Tibial nerve (tissue), 4 donors: ENCODE measurements at regions not wholly inside any gene's neighbourhood (a gene's known extent, or its start where the extent isn't known, plus 50 kb on each side); places are given as distances from the start of the nearest gene placed in this dataset.

ENCODE experiments used
- DNase-seq, 2 donors: peaks; one replicate each; pipeline ENCODE4 v3.0.0-alpha.2; 2019; ENCODE audit warnings: low spot score in 2 of 2
- H3K27ac ChIP-seq, 4 donors: fragments of 200-600 bp; sonication (generic) in 3 of 4; one replicate each; pipeline ENCODE4 v1.5.1; 2017 to 2019; ENCODE audit warnings: mild to moderate bottlenecking in 1 of 4
- H3K27me3 ChIP-seq, 2 donors: fragments of 200-600 bp; sonication (generic) in 1 of 2; one replicate each; pipeline versions ENCODE4 v1.5.1 to v1.6.0; 2017 to 2019
- H3K36me3 ChIP-seq, 3 donors: fragments of 200-600 bp; sonication (generic); one replicate each; pipeline ENCODE4 v1.5.1; 2018 to 2019
- H3K4me1 ChIP-seq, 4 donors: fragments of 200-600 bp; sonication (generic) in 3 of 4; one replicate each; pipeline ENCODE4 v1.5.1; 2017 to 2019
- H3K4me3 ChIP-seq, 4 donors: fragments of 200-600 bp; sonication (generic) in 3 of 4; one replicate each; pipeline ENCODE4 v1.5.1; 2017 to 2019; ENCODE audit warnings: mild to moderate bottlenecking in 1 of 4, moderate library complexity in 1 of 4
- H3K9me3 ChIP-seq, 4 donors: fragments of 200-600 bp; sonication (generic) in 3 of 4; one replicate each; pipeline ENCODE4 v1.5.1; 2017 to 2019
- EP300 ChIP-seq, 2 donors: sonication (generic); formaldehyde crosslinking; IDR thresholded peaks; one replicate each; pipeline ENCODE4 v1.6.1; 2017; ENCODE audit warnings: antibody characterized with exemption in 2 of 2, mild to moderate bottlenecking in 1 of 2
- POLR2A ChIP-seq, 2 donors: fragments of 450-650 bp; IDR thresholded peaks; one replicate each; pipeline ENCODE4 v1.6.1; 2017; ENCODE audit warnings: antibody characterized with exemption in 2 of 2, mild to moderate bottlenecking in 2 of 2, moderate library complexity in 2 of 2
- WGBS, 2 donors: methylation state at CpG; one replicate each; pipeline ENCODE4 v1.1.5; 2018; 5-methylcytosine and 5-hydroxymethylcytosine counted together
- TF ChIP-seq, protein P1 (sequence below), 5 experiments: fragments of 200-600 bp in 3 of 5; fragments of 450-650 bp in 2 of 5; sonication (generic) in 3 of 5; IDR thresholded peaks; one replicate each; pipeline ENCODE4 v1.5.1; 2016 to 2019; ENCODE audit warnings: antibody characterized with exemption in 5 of 5, mild to moderate bottlenecking in 3 of 5, moderate library complexity in 2 of 5

DNA sequence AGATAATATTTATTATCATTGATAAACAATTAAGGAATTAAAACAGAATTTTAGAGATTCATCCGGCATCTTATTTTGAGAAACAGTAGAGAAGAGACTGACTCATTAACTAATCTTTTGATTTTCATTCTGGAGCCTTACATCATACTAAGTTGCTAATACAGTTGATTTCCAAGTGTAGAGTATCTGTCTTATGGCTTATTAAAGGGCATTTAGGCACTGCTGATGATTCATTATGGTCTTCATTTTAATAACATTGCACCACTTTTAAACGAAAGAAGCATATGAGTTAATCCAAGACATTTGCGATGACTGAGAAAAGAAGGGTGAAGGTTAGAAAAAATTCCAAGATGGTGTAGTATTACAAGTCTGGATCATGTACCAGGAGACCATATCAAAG, 186.0 kb upstream of the CACNA2D1 start:
- WGBS, 2 donors: 88 to 90% methylated on average over 3 of the region's 3 CpGs
- H3K27me3 ChIP-seq: no peaks in the 10 kb centered on the region
- no peak overlapping the region for H3K27ac ChIP-seq
- no peak for DNase-seq
- TF ChIP-seq, protein P1, sequence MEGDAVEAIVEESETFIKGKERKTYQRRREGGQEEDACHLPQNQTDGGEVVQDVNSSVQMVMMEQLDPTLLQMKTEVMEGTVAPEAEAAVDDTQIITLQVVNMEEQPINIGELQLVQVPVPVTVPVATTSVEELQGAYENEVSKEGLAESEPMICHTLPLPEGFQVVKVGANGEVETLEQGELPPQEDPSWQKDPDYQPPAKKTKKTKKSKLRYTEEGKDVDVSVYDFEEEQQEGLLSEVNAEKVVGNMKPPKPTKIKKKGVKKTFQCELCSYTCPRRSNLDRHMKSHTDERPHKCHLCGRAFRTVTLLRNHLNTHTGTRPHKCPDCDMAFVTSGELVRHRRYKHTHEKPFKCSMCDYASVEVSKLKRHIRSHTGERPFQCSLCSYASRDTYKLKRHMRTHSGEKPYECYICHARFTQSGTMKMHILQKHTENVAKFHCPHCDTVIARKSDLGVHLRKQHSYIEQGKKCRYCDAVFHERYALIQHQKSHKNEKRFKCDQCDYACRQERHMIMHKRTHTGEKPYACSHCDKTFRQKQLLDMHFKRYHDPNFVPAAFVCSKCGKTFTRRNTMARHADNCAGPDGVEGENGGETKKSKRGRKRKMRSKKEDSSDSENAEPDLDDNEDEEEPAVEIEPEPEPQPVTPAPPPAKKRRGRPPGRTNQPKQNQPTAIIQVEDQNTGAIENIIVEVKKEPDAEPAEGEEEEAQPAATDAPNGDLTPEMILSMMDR (IDR thresholded peaks at IDR 0.05): no peak
- TF ChIP-seq EP300 (IDR thresholded peaks at IDR 0.05) (no peak), POLR2A (IDR thresholded peaks at IDR 0.05) (no peak)
- H3K9me3 ChIP-seq: no peaks in the 10 kb centered on the region
- no peak overlapping the region for H3K4me3 ChIP-seq
- no peaks in the 10 kb centered on the region for H3K36me3 ChIP-seq
- no peaks in the 10 kb centered on the region for H3K4me1 ChIP-seq

- TF ChIP-seq, protein P1 (IDR thresholded peaks at IDR 0.05): no peak
- no peak for TF ChIP-seq POLR2A (IDR thresholded peaks at IDR 0.05)
- TF ChIP-seq EP300 (IDR thresholded peaks at IDR 0.05): no peak
- Histone ChIP-seq H3K36me3 (no peaks in the 10 kb centered on the region), H3K4me3 (no peak overlapping the region), H3K4me1 (no peaks in the 10 kb centered on the region), H3K27me3 (no peaks in the 10 kb centered on the region), H3K27ac (no peak overlapping the region), H3K9me3 (no peaks in the 10 kb centered on the region)
- 92 to 95% methylated on average over 2 of the region's 2 CpGs for WGBS, 2 donors
- DNase-seq: no peak
Measured at GRCh38 chr7:82625377-82625776, 181.8 kb upstream of the CACNA2D1 start.

DNA sequence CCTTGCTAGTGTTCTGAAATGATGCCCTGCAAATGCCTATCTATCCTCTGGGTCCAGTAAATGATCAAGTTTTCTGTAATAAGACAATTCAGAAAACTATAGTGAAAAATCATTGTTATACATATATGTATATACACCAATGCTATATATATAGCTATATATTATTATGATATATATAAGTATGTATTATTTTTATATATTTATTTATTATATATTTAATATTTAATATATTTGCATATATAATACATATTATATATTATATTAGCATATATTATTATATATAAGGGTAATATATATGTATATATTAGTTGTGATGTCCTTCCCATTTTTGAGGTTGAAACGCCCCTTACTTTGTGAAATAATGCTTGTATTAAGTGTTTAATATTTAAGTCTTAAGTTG, 181.4 kb upstream of the CACNA2D1 start:
- TF ChIP-seq EP300 (IDR thresholded peaks at IDR 0.05) (no peak), POLR2A (IDR thresholded peaks at IDR 0.05) (no peak)
- TF ChIP-seq, protein P1 (IDR thresholded peaks at IDR 0.05): no peak
- no peaks in the 10 kb centered on the region for H3K27me3 ChIP-seq
- DNase-seq: no peak

DNA sequence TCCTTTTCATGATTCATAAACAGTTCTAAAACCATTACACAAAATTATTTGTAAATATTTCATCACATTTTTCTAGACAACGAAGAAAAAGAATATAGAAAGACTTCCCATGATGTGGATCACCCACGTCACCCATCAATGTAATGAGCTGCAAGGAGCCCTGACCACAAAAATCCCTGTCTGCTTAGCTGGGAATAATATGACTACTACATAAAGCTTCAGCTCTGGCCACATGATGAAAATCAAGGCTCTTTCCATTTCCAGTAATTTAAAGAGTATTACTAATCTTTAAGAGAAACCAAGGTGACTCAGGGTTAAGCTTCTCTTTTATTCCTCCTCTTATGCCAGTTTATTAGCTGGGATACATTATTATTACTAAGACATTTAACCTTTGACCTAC, 180.8 kb upstream of the CACNA2D1 start:
- Histone ChIP-seq H3K4me1 (no peaks in the 10 kb centered on the region), H3K36me3 (no peaks in the 10 kb centered on the region), H3K4me3 (no peak overlapping the region), H3K9me3 (no peaks in the 10 kb centered on the region), H3K27me3 (no peaks in the 10 kb centered on the region), H3K27ac (no peak overlapping the region)
- WGBS, 2 donors: 84 to 86% methylated on average over 2 of the region's 2 CpGs
- DNase-seq: no peak
- no peak for TF ChIP-seq EP300 (IDR thresholded peaks at IDR 0.05)

More for the DNA sequence above, 181.4 kb upstream of the CACNA2D1 start:
- no peak overlapping the region for H3K4me3 ChIP-seq
- 91 to 98% methylated on average over 1 of the region's 1 CpG for WGBS, 2 donors
- no peaks in the 10 kb centered on the region for H3K36me3 ChIP-seq
- H3K9me3 ChIP-seq: no peaks in the 10 kb centered on the region
- H3K4me1 ChIP-seq: no peaks in the 10 kb centered on the region
- H3K27ac ChIP-seq: no peak overlapping the region

DNA sequence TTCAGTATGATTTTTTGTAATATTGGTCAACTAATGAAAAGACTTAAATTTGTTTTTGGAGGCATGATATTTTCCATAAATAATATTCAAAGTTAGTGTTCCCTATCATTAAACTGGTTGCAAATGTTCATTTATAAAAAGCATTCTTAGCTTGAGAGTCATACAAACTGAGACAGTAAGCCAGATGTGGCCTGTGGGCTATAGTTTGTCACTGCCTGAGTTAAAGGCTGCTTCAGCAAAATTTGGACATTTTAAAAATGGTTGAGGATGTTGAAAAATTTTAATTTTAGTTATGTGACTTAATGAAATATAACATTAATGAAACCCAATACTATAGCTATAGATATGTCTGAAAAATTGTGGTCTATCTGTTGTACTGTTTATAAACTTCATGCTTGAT, 180.2 kb upstream of the CACNA2D1 start:
- no peak overlapping the region for H3K4me3 ChIP-seq
- no peak for DNase-seq

More for the DNA sequence above, 180.2 kb upstream of the CACNA2D1 start:
- Histone ChIP-seq H3K27me3 (no peaks in the 10 kb centered on the region), H3K9me3 (no peaks in the 10 kb centered on the region), H3K27ac (no peak overlapping the region), H3K4me1 (no peaks in the 10 kb centered on the region), H3K36me3 (no peaks in the 10 kb centered on the region)
- TF ChIP-seq, protein P1 (IDR thresholded peaks at IDR 0.05): no peak
- TF ChIP-seq EP300 (IDR thresholded peaks at IDR 0.05) (no peak), POLR2A (IDR thresholded peaks at IDR 0.05) (no peak)
